ELR (cell line): ENCODE measurements at regions not wholly inside any gene's neighbourhood (a gene's known extent, or its start where the extent isn't known, plus 50 kb on each side); places are given as distances from the start of the nearest gene placed in this dataset.
"Not testable (repeated sequence)": the region's sequence is repeated elsewhere in the genome, so short reads cannot be mapped to it uniquely, and the experiment has no call there.

ENCODE experiments used
- DNase-seq: peaks from one replicate; pipeline ENCODE4 v3.0.0-alpha.2; 2015; ENCODE audit warnings: low read depth

GRCh38 chr19:30815889-30816580 is 443.9 kb downstream of the ZNF536 start:
- no peak for DNase-seq

- DNase-seq = no peak
Measured at GRCh38 chr19:30812099-30812678, 440.0 kb downstream of the ZNF536 start.

- no peak for DNase-seq
Measured at GRCh38 chr19:30811397-30812098, 439.4 kb downstream of the ZNF536 start.

GRCh38 chr19:30810726-30811125 is 438.5 kb downstream of the ZNF536 start:
- no peak for DNase-seq

GRCh38 chr19:30807278-30807677 is 435.1 kb downstream of the ZNF536 start:
- no peak for DNase-seq

GRCh38 chr19:30806311-30806710 is 434.1 kb downstream of the ZNF536 start:
- no peak for DNase-seq

GRCh38 chr19:30804751-30805150 is 432.6 kb downstream of the ZNF536 start:
- DNase-seq = no peak

GRCh38 chr19:30804333-30804732 is 432.1 kb downstream of the ZNF536 start:
- DNase-seq = not testable (repeated sequence)

- no peak for DNase-seq
Measured at GRCh38 chr19:30802424-30803013, 430.3 kb downstream of the ZNF536 start.

- DNase-seq = no peak
Measured at GRCh38 chr19:30799865-30800755, 427.9 kb downstream of the ZNF536 start.

GRCh38 chr19:30795727-30796126 is 423.5 kb downstream of the ZNF536 start:
- DNase-seq = no peak

- no peak for DNase-seq
Measured at GRCh38 chr19:30792561-30793505, 420.6 kb downstream of the ZNF536 start.

- DNase-seq = no peak
Measured at GRCh38 chr19:30791088-30791487, 418.9 kb downstream of the ZNF536 start.

GRCh38 chr19:30790056-30790680 is 418.0 kb downstream of the ZNF536 start:
- DNase-seq = no peak

- DNase-seq = no peak
Measured at GRCh38 chr19:30788105-30788765, 416.1 kb downstream of the ZNF536 start.

- no peak for DNase-seq
Measured at GRCh38 chr19:30785458-30786137, 413.4 kb downstream of the ZNF536 start.

- peak; percentile 8 for DNase-seq
Measured at GRCh38 chr19:30784850-30785457, 412.8 kb downstream of the ZNF536 start.

GRCh38 chr19:30783936-30784335 is 411.8 kb downstream of the ZNF536 start:
- DNase-seq = no peak

- no peak for DNase-seq
Measured at GRCh38 chr19:30783212-30783611, 411.0 kb downstream of the ZNF536 start.
